ENCODE measurements at regions not wholly inside any gene's neighbourhood (a gene's known extent, or its start where the extent isn't known, plus 50 kb on each side); places are given as distances from the start of the nearest gene placed in this dataset.

GRCh38 chr6:167496707-167497106 is 171.8 kb downstream of the TTLL2 start:
- no peak for DNase-seq

GRCh38 chr6:167497428-167498056 is 172.7 kb downstream of the TTLL2 start:
- DNase-seq = no peak

- DNase-seq = no peak
Measured at GRCh38 chr6:167499161-167499660, 174.3 kb downstream of the TTLL2 start.

DNA sequence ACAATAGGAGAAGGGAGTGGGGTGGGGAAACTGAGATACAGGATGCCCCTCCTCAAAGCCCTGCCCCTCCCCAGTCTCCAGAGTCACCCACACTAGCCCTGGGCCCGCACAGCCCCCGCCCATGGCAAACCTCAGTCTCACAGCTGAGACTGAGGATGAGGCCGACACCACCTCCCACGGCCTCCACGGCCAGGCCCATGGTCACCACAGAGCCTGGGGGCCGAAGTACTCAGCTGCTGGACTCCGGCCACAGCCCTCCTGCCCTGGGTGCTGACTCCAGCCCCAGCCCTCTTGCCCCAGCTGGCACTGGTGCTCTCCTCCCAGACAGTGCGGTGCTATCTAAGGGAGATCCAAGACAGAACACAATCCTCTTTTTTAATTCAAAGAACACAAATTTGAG is 176.1 kb downstream of the TTLL2 start:
- DNase-seq = no peak

GRCh38 chr6:167501831-167502385 is 177.0 kb downstream of the TTLL2 start:
- no peak for DNase-seq

GRCh38 chr6:167502471-167502870 is 177.6 kb downstream of the TTLL2 start:
- DNase-seq = no peak

DNA sequence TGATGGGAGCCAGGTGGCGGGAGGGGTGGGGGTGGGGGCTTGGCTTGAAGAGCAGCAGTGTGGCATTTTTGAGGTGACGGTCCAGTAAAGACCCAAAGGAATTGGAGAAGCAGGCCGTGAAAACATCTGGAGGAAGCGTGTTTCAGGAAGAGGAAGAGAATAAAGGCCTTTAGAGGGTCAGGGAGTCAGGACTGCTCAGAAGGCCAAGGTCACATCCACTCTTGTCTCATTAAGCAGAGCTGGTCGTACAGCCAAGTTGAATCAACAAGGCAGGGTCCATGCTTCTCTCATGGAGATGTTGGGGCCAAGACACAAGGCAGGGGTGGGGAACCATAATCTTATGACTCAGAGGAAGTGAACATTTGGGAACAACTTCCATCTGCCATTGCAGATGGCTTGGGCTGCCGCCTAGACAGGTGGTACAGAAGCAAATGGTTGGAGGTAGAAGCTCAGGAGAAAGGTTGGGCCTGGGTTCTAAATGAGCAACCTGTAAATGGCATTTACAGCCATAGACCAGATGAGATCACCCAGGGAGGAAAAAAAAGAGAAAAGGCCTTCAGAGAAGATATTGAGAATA is 179.6 kb downstream of the TTLL2 start:
- DNase-seq = no peak

GRCh38 chr6:167505199-167505598 is 180.3 kb downstream of the TTLL2 start:
- DNase-seq = no peak

GRCh38 chr6:167505782-167506181 is 180.9 kb downstream of the TTLL2 start:
- DNase-seq = no peak

DNA sequence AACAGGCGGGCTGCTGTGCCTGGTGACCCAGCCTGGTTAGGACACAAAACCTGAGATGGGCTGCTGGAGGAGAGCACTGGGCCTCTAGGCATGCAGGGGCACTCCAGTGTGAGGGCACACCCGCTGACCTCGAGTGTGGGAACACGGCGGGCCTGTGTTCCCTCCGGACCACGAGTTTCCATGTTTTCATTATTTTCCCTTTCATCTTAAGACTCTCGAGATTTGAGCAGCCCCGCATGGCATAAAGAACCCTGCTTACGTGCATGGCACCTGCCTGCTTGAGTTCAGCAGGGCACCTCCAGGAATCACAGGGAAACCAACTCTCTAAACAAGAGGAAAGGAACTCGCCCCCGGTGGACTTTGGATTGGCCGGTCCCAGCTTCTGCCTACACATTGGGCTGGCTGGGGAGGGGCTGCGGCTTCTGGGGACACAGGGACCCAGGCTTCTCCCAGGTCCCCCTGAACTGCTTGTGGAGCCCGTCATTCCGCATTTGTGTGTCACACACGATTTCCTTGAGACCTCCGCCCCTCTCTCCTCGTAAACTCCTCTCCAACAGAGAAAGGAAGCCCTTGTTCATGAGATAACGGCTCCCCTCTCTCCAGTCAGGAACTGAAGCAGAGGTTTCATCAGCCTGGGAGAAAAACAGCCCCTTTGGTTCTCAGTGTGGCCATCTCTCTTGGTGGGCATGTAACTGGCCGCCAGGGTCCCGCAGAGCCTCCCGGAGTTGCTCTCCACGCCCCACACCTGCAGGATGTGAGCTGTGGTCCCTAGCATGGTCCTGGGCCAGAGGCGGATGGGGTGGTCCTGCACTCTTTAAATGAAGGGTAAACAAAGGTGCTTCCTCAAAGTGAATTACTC is 181.8 kb downstream of the TTLL2 start:
- no peak for DNase-seq

DNA sequence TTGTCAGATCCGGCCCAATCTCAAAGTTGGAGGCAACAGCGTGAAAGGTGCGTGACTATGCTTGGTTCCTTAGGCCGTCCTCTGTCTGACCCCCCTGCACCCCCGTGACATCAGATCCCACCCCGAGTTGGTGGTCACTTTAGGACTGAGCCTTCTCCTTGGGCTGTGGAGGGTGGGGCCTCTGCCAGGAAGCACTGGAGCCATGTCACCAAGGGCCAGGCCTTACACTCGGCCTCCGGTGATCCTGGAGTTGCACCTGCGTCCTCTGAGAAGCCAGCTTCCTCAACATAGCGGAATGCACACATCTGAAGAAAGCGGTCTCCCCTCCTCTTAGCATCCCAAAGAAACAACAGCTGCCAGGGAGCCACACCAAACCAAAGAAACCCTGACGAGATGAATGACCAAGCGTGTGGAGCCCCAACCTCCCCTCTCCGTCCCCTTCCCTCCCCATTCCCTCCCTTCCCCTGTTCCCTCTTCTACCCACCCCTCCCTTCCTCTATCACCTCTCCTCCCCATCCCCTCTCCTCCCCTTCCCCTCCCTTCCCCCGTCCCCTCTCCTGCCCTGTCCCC is 182.6 kb downstream of the TTLL2 start:
- DNase-seq = no peak

DNA sequence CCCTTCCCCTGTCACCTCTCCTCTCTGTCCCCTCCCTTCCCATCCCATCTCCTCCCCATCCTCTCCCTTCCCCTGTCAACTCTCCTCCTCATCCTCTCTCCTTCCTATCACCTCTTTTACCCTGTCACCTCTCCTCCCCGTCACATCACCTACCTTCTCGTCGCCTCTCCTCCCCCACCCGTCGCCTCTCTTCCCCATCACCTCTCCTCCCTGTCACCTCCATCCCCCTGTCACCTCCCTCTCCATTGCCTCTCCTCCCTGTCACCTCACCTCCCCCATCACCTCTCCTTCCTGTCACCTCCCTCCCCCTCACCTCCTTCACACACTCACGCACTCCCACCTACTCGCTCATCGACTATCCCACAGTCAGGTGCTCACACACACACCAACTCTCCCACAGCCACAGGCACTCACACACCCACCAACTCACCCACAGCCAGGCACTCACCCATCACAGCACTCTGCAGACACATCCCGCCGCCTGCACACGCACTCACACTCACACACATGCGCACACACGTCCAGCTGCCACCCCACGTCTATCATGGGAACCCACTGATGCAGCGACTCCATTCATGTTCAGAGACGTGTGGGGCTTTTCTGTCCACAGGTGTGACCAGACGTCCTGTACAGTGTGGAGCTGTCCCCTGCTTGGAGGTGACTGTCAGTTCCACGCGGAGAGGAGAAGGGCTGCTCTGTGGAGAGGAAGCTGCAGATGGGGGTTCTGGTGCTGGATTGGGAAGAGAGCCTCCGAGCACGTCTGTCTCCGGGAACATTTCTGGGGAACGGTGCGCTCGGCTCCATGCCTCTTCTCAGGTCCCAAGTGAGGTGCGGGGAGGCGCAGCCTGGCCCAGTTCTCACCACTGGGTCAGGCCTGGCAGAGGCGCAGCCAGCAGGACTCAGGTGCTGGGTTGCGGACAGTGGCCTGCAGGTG is 184.3 kb downstream of the TTLL2 start:
- no peak for DNase-seq

- no peak for DNase-seq
Measured at GRCh38 chr6:167509853-167510220, 185.0 kb downstream of the TTLL2 start.

- DNase-seq = no peak
Measured at GRCh38 chr6:167510648-167511047, 185.8 kb downstream of the TTLL2 start.

GRCh38 chr6:167512696-167513375 is 187.9 kb downstream of the TTLL2 start:
- DNase-seq = no peak

GRCh38 chr6:167513778-167514177 is 188.9 kb downstream of the TTLL2 start:
- DNase-seq = no peak

DNA sequence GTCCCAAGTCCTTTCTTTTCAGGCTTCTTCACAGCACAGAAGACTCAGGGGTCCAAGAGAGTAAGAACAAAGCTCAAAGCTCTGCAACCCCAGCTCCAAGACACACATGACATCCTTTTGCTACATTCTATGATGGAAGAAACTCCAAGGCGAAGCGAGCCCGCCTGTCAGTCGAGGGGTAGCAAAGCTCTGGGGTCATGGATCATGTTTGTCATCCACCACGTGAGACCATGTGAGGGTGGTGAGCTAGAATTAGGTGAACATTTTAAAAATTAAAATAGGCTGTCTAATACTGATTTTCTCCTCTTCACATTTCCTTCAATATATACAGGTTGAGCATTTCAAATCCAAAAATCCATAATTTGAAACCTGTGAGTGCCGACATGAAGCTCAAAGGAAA is 189.6 kb downstream of the TTLL2 start:
- no peak for DNase-seq

GRCh38 chr6:167515873-167516507 is 191.1 kb downstream of the TTLL2 start:
- no peak for DNase-seq

DNA sequence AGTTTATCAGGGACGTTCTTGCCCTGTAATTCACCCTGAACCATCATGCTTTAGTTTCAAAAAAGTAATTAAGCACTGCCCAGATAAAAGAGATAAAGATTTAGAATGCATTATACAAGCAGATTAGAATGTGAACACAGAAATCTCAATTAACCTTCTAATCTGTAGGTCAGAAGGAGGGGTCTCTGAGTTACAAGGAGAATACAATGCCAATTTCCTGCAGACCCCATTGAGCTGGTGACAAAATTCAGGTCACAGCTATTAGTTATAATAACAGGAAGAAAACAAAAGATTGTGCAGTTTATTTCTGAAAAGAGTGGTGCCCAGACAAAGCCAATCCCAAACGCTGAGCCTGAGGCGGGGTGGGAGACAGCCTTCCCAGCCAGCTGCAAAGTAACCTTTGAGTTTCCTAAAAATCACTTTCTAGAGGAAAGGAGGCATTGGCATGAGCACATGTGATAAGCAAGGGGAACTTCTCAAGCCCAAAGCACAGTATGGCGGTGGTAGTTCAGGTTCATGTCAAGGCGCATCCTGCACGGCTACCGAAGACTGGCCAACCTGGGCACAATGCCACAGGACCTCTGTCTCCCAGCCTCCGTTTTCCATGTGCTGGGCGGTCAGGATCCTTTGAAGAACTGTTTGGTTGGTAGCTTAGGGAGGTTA is 192.5 kb downstream of the TTLL2 start:
- no peak for DNase-seq

GRCh38 chr6:167523426-167523825 is 198.5 kb downstream of the TTLL2 start:
- no peak for DNase-seq
